ENCODE measurements at regions not wholly inside any gene's neighbourhood (a gene's known extent, or its start where the extent isn't known, plus 50 kb on each side); places are given as distances from the start of the nearest gene placed in this dataset.

DNA sequence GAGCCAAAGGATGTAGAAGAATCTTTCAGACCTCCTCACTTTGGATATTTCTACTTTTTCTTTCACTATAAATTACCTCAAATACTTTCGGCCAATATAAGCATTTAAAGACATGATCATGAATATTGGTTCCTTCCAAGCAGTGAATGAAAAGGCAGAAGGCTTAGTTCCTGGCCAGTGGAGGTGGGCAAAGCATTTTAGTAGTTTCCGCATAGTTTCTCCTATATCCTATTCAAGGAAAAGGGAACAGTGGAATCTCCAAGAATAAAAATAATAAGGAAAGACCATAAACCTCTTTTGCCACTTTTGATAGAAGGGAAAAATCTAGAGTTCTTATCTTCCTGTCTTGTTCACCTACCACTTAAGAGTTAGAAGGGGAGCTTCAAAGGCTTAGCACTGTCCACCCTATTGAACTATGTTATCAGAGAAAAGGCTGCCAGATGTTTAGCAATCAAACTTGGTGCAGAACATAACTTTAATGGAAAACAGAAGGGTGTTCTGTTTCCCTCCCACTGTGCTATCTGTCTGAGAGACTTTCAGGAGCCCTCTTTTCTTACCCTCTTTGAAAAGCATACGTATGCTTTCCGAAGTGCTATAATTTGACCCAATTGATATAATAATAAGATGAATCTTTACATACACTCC is 155.6 kb upstream of the DPH6 start:
- no peak for TF ChIP-seq EZH2 (IDR thresholded peaks at IDR 0.05; ENCODE audit: borderline replicate concordance, insufficient read depth, low read depth, low read length, poor library complexity, severe bottlenecking)
- TF ChIP-seq, protein P1, sequence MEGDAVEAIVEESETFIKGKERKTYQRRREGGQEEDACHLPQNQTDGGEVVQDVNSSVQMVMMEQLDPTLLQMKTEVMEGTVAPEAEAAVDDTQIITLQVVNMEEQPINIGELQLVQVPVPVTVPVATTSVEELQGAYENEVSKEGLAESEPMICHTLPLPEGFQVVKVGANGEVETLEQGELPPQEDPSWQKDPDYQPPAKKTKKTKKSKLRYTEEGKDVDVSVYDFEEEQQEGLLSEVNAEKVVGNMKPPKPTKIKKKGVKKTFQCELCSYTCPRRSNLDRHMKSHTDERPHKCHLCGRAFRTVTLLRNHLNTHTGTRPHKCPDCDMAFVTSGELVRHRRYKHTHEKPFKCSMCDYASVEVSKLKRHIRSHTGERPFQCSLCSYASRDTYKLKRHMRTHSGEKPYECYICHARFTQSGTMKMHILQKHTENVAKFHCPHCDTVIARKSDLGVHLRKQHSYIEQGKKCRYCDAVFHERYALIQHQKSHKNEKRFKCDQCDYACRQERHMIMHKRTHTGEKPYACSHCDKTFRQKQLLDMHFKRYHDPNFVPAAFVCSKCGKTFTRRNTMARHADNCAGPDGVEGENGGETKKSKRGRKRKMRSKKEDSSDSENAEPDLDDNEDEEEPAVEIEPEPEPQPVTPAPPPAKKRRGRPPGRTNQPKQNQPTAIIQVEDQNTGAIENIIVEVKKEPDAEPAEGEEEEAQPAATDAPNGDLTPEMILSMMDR (IDR thresholded peaks at IDR 0.05) = no peak
